ENCODE measurements at regions not wholly inside any gene's neighbourhood (a gene's known extent, or its start where the extent isn't known, plus 50 kb on each side); places are given as distances from the start of the nearest gene placed in this dataset.

- no peaks in the 10 kb centered on the region for H3K27me3 ChIP-seq
- H3K4me3 ChIP-seq = no peak overlapping the region
- intact Hi-C loops (cut with DNase I) = no loop called here
- H3K9me3 ChIP-seq = no peaks in the 10 kb centered on the region
- H3K27ac ChIP-seq = no peak overlapping the region
- no peaks in the 10 kb centered on the region for H3K36me3 ChIP-seq
- no peaks in the 10 kb centered on the region for H3K4me1 ChIP-seq
- TF ChIP-seq, protein P1, sequence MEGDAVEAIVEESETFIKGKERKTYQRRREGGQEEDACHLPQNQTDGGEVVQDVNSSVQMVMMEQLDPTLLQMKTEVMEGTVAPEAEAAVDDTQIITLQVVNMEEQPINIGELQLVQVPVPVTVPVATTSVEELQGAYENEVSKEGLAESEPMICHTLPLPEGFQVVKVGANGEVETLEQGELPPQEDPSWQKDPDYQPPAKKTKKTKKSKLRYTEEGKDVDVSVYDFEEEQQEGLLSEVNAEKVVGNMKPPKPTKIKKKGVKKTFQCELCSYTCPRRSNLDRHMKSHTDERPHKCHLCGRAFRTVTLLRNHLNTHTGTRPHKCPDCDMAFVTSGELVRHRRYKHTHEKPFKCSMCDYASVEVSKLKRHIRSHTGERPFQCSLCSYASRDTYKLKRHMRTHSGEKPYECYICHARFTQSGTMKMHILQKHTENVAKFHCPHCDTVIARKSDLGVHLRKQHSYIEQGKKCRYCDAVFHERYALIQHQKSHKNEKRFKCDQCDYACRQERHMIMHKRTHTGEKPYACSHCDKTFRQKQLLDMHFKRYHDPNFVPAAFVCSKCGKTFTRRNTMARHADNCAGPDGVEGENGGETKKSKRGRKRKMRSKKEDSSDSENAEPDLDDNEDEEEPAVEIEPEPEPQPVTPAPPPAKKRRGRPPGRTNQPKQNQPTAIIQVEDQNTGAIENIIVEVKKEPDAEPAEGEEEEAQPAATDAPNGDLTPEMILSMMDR (IDR thresholded peaks at IDR 0.05) = no peak
- DNase-seq (no peak), ATAC-seq (no peak)
These were observed 362.7 kb downstream of the SIPA1L2 start for GRCh38 chr1:232267092-232267836.

- Histone ChIP-seq H3K27ac (no peak overlapping the region), H3K4me1 (no peaks in the 10 kb centered on the region), H3K27me3 (no peaks in the 10 kb centered on the region), H3K9me3 (no peaks in the 10 kb centered on the region), H3K36me3 (no peaks in the 10 kb centered on the region), H3K4me3 (no peak overlapping the region)
- ATAC-seq = no peak
- intact Hi-C loops (cut with DNase I) = no loop called here
- TF ChIP-seq, protein P1 (IDR thresholded peaks at IDR 0.05) = no peak
- DNase-seq = no peak
These were observed 366.5 kb downstream of the SIPA1L2 start for GRCh38 chr1:232263452-232263851.

DNA sequence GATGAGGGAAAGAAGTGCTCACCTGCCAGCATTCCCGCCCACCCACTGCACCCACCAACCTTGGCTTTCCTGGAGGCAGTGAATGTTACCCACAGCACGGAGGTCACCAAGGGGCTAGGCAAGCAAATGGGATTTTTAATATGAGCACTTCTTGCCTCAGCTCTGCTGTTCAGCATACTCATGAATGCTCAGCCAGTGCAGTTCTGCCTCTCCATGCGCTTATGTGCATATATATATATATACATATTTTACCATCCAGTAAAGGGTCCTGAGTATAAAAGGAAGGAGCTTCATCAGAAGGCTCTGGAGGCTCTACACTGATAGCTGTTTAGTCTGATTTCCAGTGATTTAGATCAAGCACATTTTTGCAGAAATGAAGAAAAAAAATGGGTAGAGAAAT, 366.9 kb downstream of the SIPA1L2 start:
- no peak for DNase-seq
- Histone ChIP-seq H3K27me3 (no peaks in the 10 kb centered on the region), H3K4me1 (no peaks in the 10 kb centered on the region), H3K27ac (no peak overlapping the region), H3K9me3 (no peaks in the 10 kb centered on the region), H3K4me3 (no peak overlapping the region), H3K36me3 (no peaks in the 10 kb centered on the region)
- TF ChIP-seq, protein P1 (IDR thresholded peaks at IDR 0.05) = no peak
- intact Hi-C loops (cut with DNase I) = no loop called here
- no peak for ATAC-seq

DNA sequence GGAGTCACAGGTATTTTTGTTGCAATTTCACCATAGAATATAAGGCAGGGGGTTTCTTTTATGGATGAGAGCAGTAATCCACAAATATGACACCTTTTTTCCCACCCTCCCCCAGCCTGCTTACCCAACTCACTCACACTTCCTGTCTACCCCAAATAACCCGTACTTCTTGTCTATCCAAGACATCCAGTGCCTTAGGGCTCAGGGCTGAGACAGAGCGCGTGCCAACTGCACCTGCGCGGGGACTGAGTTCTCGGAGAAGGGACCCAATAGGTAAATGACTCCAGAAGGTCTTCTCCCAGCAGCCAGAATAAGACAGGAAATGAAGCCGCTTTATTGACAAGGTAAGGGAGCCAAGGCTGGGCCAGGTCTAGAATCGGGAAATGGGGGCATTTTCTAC, 369.1 kb downstream of the SIPA1L2 start:
- ATAC-seq (no peak), DNase-seq (no peak)
- H3K27me3 ChIP-seq = no peaks in the 10 kb centered on the region
- no peaks in the 10 kb centered on the region for H3K4me1 ChIP-seq
- no peak overlapping the region for H3K27ac ChIP-seq
- H3K36me3 ChIP-seq = no peaks in the 10 kb centered on the region
- TF ChIP-seq, protein P1 (IDR thresholded peaks at IDR 0.05) = no peak
- no peaks in the 10 kb centered on the region for H3K9me3 ChIP-seq
- intact Hi-C loops (cut with DNase I) = no loop called here
- no peak overlapping the region for H3K4me3 ChIP-seq

DNA sequence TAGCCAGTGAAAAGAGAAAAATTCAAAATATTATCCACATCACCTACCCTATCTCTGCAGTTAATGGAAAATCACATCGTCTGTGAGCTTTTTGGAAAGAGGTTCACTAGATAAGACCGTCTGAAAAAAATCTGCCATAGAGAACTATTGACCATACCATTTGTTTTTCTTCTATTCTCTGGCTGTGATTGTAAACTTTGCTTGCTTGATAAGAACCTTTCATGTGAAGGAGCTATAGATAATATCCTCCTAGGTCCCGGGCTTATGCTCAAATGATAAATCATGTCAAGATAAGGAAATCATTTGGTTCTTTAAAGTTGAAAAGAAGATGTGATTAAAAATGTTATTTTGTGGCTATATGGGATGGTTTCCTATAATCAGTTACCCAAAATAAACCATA, 369.9 kb downstream of the SIPA1L2 start:
- Histone ChIP-seq H3K36me3 (no peaks in the 10 kb centered on the region), H3K9me3 (no peaks in the 10 kb centered on the region), H3K4me1 (no peaks in the 10 kb centered on the region), H3K4me3 (no peak overlapping the region), H3K27ac (no peak overlapping the region), H3K27me3 (no peaks in the 10 kb centered on the region)
- TF ChIP-seq, protein P1 (IDR thresholded peaks at IDR 0.05) = no peak
- intact Hi-C loops (cut with DNase I) = no loop called here
- DNase-seq (no peak), ATAC-seq (no peak)

- Histone ChIP-seq H3K27ac (no peak overlapping the region), H3K36me3 (no peaks in the 10 kb centered on the region), H3K4me1 (no peaks in the 10 kb centered on the region), H3K27me3 (no peaks in the 10 kb centered on the region), H3K4me3 (no peak overlapping the region), H3K9me3 (no peaks in the 10 kb centered on the region)
- ATAC-seq (no peak), DNase-seq (no peak)
- TF ChIP-seq, protein P1 (IDR thresholded peaks at IDR 0.05) = no peak
- intact Hi-C loops (cut with DNase I) = no loop called here
These were observed 370.6 kb downstream of the SIPA1L2 start for GRCh38 chr1:232259333-232259732.

Data from upper lobe of right lung (tissue), 1 donor.